ENCODE measurements at regions not wholly inside any gene's neighbourhood (a gene's known extent, or its start where the extent isn't known, plus 50 kb on each side); places are given as distances from the start of the nearest gene placed in this dataset.

DNA sequence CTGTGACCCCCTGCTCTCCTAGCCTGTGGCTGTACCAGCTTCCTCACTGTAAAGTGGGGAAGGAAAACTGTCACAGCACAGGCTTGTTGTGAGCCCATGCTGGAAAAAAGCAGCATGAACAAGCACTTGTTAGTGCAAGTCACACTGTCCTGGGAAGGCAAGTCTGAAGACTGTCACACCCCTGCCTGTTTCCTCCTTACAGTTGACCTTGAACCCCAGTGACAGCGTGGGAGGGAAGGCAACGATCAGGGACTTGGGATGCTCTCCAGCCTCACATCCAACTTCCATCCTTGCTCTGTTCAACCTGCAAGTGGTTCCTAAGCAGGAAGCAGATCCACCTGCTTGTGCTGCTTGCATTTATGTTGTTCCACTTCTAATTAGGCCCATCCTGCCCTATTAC is 311.3 kb upstream of the KLHL29 start:
- TF ChIP-seq, protein P1, sequence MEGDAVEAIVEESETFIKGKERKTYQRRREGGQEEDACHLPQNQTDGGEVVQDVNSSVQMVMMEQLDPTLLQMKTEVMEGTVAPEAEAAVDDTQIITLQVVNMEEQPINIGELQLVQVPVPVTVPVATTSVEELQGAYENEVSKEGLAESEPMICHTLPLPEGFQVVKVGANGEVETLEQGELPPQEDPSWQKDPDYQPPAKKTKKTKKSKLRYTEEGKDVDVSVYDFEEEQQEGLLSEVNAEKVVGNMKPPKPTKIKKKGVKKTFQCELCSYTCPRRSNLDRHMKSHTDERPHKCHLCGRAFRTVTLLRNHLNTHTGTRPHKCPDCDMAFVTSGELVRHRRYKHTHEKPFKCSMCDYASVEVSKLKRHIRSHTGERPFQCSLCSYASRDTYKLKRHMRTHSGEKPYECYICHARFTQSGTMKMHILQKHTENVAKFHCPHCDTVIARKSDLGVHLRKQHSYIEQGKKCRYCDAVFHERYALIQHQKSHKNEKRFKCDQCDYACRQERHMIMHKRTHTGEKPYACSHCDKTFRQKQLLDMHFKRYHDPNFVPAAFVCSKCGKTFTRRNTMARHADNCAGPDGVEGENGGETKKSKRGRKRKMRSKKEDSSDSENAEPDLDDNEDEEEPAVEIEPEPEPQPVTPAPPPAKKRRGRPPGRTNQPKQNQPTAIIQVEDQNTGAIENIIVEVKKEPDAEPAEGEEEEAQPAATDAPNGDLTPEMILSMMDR (IDR thresholded peaks at IDR 0.05): no peak
- no peak for TF ChIP-seq POLR2A (IDR thresholded peaks at IDR 0.05)

All from ovary (tissue), 3 donors.